GF-D8 (cell line): ENCODE measurements at regions not wholly inside any gene's neighbourhood (a gene's known extent, or its start where the extent isn't known, plus 50 kb on each side); places are given as distances from the start of the nearest gene placed in this dataset.

Experiments
- DNase-seq: peaks from one replicate; lab custom pipeline; 2025; lab: John Stamatoyannopoulos, UW

DNA sequence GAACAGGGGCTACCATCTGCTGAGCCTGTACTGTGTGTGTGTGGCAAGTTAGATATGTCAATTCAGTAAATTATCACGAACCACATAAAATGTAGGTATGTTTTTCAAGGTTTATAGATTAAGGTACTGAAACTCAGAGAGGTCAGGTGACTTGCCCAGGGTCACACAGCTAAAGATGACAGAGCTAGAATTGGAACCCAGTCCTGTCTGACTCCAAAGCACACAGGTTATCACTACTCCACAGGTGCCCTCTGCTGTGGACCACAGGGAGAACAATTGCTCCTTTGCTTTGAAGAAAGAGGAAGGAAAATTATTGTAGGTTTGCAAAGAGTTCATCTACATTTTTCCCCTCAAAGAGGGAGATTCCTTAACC is 229.7 kb upstream of the AGAP1 start:
- DNase-seq: no peak

DNA sequence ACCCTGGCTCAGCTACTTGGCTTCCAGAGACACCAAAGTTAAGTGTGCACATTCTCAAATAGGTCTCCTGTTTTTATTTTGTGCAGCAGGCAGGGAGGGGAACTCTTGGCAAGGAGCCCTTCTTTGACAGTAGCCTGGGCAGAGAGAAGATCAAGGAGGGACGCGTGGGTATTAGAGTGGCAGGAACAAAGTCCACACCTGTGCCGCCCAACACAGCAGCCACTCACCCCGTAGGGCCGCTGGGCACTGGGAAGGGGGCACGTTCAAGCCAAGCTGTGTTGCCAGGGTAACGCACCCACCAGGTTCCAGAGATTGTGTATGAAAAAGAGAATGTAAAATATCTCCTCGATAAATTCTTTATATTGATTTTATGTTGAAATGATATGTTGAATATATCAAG is 229.3 kb upstream of the AGAP1 start:
- DNase-seq: no peak

DNA sequence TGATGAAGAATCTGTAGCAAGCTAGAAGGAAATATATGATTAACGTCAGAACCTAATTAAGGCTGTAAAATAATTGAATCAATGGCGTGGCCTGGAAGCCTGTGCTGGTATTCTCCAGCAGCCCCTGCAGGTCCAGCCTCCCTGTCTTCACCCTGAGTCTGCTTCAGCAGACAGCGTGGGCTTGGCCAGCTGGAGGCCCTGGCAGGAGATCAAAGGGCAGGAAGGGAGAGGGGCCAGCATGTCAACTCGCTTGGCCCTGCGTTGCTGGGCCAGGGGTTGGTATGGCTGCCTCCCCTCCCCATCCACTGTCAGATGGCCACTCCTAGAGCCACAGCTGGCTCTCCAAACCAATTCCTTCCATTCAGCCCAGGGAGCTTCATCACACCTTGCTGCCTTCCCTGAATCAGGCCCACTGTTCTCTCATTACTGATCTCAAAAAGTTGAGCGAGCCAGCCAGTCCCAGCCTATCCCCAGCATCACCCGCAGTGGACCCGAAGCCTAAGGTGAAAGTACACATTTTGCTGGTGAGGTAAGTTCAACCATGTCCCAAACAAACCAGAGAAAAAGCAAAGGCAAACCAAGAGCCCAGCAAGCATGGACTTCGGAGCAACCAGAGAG is 228.4 kb upstream of the AGAP1 start:
- no peak for DNase-seq

DNA sequence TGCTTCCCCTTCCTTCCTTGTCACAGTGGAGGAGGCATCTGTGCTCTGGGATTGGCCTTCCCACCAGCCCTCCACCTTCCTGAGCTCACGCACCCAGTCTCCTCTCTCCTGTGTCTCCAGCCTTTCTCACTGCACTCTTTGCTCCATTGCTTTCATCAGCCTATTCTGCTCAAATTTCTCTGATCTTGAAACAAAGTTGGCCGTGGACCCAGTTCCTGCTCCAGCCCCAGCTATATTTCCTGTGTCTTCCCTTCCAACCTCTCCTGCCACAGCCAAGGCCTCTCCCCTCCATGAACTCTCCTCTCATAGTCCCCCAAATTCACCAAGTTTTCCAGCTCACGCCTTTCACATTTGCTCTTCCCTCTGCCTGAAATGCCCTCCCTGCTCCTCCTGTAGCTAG is 226.6 kb upstream of the AGAP1 start:
- DNase-seq: no peak

DNA sequence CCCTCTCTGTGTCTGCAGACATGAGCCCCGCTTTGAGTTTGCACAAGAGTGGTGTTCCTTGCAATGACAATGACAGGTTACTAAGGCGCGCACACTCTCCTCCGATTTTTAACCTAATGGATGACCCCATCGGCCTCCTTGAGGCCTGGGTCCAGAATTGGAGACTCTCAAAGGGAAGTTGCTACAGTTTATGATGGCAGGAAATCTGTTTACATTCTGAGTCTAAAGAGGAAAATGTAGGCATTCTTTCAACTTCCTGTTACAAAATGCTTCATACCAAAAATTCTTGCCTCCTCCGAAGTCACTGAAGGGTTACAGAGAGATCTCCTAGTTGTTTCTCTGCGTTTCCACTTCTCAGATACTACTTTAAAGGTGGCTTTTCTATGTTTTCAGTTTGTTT is 225.3 kb upstream of the AGAP1 start:
- no peak for DNase-seq

DNA sequence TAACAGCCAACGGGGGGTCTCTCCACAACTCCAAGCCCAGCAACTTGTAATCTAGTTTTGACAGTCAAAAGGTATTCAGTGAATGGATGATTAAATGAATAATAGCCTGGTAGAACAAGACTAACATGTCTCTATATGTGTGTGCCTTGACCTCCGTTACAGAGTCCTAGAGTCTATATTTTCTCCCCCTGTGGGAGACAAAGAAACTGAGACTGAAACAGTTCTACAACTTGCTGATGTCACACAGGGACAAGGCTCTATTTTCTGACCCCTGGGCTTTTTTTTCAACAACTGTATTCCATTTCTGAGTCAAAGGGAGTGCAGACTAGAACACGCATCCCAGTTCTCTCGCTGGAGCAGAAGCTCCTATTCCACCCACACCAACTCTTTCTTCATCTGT is 223.6 kb upstream of the AGAP1 start:
- DNase-seq: no peak

DNA sequence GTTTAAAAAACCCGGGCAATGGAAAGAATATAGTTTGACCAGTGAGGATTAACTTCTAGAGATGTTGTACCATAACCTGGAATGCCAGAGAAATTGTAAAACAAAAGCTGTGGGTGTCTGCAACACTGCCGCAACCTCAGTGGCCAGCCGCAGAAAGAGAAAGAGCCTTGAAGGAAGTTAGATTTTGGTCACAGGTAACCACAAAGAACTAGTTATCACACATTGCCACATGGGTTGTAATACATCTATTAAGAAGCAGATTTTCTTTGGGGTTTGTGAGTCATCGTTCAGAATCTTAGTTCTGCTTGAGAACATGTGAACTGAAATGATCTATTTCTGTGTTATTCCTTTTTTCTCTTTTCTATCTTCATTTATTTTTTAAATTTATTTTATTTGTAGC is 222.9 kb upstream of the AGAP1 start:
- peak; percentile 81 for DNase-seq

DNA sequence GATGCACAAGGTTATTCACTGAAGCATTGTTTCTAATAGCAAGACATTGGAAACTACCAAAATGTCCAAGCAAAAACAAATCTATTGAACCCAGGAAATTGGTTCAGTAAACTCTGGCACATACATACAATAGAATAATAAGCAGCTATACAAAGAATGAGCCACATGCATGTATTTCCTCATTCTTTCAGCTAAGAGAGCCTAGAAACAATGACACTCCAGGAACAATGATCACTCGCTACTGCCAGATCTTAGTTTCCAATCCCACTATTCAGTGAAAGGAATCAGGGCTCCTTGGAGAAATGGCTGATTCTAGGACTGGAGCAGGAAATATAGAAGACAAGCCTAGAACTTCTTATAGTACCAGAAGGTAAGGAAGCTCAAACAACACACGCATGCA is 221.9 kb upstream of the AGAP1 start:
- no peak for DNase-seq

DNA sequence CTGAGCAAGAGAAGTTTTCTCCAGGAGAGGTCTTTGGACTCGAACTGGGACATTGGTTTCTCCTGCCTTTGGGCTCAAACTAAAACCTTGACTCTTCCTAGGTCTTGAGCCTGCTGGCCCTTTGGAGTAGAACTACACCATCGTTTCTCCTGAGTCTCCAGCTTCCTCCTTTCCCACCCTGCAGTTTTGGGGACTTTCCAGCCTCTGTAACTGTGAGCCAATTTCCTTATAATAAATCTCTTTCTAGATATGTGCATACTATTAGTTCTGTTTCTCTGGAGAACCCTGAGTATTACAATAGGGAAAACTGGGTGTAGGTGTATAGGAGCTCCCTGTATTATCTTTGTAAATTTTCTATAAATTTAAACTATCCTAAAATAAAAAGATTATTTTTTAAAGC is 219.8 kb upstream of the AGAP1 start:
- no peak for DNase-seq

DNA sequence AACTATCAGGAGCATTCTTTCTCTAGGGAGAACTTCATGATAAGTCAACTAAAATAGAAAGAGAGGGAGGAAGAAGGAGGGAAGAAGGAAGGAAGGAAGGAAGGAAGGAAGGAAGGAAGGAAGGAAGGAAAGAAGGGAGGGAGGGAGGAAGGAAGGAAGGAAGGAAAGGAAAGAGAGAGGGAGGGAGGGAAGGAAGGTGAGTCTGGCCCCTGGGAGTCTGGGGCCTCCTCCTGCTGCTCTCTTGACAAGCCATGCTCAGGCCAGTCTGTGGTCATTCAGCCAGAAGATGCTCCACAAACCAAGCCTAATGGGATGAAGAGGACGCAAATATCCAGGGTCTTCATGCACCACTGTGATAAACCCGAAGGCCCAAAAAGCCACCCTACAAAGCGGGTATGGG is 216.4 kb upstream of the AGAP1 start:
- DNase-seq: no peak

DNA sequence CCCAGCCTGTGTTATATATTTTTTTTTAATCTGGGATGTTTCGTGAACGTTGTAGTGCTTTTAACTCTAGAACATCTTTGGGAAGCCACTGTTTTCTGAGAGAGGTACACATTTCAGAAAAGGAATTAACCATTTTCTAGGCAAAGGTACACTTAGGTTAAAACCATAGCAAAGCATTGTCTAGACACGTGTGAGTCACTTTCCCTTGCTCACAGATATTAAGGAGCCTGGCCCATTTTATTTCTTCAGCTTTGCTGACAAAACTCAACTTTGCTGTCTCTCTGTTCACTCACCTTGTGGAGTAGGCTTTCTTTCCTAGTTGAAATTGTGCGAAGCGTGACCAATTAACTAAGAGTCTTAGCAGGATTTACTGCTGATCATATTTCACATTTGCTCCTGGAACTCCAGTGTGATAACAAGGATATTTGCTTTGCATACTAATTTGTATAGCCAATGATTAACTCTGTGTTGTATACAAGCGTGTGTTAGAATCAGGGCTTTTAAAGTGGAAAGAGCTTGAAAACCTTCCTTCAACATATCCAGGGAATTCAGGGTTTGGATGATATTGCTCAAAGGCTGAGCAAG is 215.0 kb upstream of the AGAP1 start:
- no peak for DNase-seq

DNA sequence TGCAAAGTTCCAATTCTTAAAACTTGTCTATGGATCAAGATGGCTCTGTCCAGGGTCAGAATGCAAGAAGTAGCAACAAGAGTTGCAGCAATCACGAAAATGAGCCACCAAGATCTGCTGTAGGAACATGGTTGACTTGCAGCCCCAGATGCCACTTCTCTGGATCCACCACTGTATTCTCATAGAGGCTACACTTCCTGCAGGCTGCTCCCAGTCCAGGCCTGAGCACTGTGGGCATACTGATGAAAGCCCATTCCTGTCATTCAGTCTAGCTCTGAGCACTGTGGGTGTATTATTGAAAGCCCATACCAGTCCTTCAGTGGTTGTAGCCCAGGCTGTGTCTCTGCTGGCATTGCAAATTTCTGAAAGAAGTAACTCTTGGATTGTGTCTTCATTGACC is 213.9 kb upstream of the AGAP1 start:
- no peak for DNase-seq

DNA sequence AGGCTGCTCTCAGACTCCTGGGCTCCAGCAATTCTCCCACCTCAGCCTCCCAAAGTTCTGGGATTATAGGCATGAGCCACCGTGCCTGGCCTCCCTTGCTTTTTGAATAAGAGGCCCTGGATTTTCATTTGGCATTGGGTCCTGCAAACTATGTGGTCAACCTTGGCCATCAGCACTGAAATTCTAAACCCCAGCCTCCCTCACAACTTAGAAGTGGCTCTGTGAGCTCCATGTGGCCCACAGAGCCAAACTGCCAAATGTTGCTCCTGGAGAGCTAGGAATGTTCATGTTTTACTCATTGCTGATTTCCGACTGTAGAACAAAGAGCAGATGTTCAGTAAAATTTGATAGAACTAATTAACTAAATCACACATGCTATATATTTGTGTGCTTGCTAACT is 210.6 kb upstream of the AGAP1 start:
- no peak for DNase-seq

DNA sequence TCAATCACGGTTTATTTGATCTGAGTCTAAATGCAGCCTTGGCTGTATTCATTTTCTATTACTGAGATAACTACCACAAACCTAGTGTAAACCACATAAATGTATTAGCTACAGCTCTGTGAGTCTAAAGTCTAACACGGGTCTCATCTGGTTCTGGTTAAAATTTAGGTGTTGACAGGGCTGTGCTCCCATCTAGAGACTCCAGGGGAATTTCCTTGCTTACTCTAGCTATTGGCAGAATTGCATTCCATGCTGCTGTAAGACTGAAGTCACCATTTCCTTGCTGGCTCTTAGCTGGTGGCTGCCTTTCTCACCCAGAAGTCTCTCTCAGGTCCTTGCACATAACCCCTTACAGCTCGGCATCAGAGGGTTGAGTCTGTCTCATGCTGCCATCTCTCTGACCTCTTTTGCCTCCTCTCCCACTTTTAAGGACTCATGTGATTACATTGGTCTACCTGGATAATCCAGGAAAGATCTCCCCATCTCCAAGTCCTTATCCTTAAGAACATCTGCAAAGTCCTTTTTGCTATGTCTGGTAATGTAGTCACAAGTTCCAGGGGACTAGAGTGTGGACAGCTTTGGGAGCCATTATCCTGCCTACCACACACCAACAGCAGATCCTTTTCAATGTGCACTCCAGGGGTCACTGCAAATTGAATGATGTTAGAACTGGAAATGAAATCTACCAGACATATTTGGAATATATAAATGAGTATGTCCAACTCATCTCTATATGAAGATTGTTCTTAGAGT is 207.0 kb upstream of the AGAP1 start:
- DNase-seq: no peak

DNA sequence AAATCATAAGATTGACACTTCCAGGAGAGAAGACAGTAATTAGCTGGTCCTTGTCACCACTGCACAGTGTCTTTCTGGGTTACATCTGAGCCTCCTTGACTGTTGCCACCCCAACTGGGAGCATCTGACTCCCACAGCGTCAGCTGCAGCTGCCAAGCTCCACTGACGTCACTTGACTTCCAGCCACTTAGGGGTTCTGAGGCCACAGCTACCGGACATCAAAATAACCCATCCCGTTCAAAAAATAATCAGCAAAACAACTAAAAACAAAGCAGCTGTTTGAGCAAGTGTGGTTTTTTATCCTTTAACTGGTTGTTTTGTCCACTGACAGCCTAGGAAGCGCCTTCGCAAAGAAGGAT is 206.5 kb upstream of the AGAP1 start:
- no peak for DNase-seq

DNA sequence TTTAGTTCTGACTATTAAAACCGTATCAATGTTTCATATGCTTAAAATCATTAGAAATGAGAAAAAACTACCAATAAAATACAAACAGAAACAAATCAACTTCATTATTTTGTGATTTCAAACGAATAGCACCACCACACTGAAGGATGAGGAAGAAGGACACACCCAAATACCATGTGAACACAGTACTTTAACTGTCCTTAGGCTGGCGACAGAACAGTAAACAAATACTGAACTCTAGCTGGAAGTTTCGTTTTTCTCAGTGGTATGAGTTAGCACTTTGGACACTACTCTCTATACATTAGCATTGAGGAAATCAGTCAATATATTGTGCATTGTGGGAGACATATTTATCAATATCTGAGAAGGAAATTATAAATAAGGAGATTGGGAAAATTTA is 202.4 kb upstream of the AGAP1 start:
- DNase-seq: no peak

DNA sequence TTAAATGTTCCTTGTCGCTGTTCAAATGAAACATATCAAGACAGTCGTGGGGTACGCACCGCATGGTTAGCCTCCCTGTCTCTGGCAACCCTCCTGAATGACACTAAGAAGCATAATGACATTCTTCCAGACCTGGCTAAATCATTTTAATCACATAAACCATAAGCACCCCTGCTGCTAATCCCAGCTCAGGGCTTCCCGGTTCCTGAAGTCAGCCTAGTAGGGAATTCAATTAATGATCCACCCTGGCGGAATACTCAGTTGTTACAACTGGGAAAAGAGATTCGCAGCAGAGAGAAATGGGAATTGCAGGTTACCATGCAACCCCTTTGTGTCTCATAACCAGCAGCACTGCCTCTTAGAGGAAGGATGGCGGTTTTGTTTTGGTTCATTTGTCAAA is 200.8 kb upstream of the AGAP1 start:
- no peak for DNase-seq

DNA sequence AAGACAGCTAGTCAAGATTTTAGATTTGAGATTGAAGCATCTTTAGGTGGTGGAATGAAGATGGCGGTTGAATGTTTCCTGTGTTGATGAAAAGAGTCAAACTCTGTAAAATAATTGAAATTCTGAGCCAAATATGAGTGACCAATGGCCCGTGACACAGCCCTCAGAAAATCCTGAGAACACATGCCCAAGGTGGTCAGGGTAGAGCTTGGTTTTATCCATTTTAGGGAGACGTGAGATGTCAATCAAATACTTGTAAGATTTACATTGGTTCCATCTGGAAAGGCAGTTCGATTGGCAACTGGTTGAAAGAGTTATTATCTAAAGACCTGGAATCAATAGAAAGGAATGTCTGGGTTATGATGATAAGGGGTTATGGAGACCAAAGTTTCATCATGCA is 198.0 kb upstream of the AGAP1 start:
- no peak for DNase-seq

DNA sequence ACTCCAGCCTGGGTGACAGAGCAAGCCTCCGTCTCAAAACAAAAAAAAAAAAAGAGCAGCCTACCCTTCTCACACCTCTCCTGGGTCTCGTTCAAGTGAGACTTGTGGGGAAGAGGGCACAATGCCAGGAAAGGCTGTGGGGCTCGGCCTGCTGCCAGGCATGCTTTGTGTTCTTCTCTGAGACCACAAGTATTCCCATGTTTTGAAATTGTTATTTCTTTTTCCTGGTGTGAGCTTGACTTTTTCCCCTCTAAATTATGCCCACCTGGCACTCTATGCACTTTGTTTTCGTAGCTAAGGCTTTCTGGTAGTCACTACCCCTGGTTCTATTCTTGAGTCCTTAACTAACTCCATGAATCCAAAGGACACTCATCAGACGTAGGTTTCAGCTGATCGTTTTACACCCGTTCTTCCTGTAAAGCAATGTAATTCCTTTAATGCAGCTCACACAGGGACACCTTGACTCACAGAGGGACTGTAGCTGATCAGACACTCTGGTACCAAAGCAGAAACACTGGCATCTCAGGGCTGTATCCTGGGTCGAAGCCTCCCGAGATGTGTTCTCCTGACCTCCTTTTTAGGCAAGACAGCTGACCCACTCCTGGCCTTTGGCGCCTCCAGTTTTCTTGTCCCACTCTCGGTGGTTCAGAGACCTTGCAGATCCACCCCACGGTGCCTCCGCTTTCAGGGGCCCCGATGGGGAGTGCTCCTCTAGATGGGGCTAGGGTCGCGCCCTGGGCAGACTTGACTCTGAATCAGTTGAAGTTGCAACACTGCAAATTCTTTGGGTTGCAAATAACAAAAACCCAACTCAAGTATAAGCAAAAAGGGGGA is 193.3 kb upstream of the AGAP1 start:
- DNase-seq: no peak

DNA sequence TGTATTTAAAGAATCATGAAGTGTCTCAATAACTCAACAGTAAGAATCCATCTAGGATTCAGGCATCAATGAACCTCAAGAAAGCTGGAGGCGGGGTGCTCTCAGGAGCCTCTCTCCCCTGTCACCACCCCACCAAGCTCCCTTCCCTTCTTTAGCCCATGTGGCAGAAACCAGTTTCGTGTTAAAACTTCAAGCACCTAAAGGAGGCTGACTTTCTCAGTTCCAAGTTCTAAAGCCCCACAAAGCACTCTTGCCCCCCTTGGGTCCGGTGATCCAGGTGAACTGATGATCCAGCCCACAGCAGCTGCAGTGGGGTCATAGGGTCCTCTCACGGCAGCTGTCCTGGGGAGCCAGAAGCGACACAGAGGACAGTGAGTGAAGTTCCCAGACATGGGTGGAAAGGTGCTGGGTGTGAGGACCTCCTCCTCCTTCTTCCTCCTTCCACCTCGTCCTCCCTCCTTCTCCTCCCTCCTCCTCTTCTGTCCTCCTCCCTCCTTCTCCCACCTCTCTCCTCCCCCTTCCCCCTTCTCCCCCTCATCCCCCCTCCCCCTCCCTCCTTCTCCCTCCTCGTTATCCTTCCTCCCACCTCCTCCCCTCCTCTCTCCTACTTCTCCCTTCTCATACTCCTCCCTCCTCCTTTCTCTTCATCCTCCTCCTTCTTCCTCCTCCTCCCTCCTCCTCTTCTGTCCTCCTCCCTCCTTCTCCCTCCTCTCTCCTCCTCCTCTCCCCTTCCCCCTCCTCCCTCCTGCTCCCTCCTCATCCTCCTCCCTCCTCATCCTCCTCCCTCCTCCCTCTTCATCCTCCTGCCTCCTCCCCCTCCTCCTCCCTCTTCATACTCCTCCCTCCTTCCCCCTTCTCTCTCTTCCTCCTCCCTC is 192.4 kb upstream of the AGAP1 start:
- no peak for DNase-seq

DNA sequence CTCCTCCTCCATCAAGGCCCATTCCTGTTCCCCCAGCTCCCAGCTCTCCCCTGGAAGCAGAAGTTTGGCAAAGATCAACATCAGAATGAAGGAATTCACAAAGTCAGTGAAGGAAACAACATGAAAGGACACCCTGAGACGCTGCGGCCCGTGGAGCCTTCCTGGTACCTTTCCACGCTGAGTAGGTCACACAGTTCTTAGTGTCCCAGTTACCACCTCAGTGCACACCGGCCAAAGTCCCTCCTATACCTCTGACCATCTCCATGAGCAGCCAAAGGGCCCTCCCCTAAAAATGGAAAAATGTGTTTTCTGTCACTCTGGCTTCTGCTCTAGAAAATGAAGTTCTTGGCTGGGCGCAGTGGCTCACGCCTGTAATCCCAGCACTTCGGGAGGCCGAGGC is 191.6 kb upstream of the AGAP1 start:
- no peak for DNase-seq
